ENCODE measurements at regions not wholly inside any gene's neighbourhood (a gene's known extent, or its start where the extent isn't known, plus 50 kb on each side); places are given as distances from the start of the nearest gene placed in this dataset.
"Not testable (repeated sequence)": the region's sequence is repeated elsewhere in the genome, so short reads cannot be mapped to it uniquely, and the experiment has no call there.

DNA sequence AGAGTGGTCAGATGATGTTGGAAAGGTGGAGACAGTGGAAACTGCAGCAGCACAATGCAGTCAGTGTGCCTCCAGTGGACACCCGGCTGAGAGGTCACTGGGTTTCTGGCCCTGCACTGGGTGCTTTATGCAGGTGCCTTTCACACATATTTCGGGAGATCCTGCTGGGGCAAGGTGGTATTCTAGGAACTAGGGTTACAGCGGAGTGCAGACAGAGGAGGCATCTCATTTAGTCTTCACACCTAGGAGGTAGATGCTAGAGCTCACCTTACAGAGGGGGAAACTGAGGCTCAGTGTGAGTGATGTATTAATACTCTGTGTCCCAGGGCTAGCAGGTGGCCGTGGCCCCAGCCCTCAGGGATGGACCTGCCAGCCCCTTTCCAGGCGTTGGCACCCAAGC lies 103.9 kb upstream of the KCTD7 start:
- Histone ChIP-seq H3K4me1 (ENCODE audit: control insufficient read depth in 1 of 2, insufficient read depth in 2 of 2, low read length in 2 of 2) (no peaks in the 10 kb centered on the region), H3K27ac (ENCODE audit: low read length) (no peak overlapping the region), H3K9me3 (ENCODE audit: control insufficient read depth in 1 of 2, low read length in 2 of 2) (no peaks in the 10 kb centered on the region), H3K4me3 (ENCODE audit: low read depth in 1 of 2, low read length in 2 of 2) (no peak overlapping the region), H3K36me3 (ENCODE audit: control insufficient read depth in 1 of 2, insufficient read depth in 2 of 2, low read length in 2 of 2) (peaks cover 0 to 2% of the 10 kb centered on the region in 2 donors), H3K27me3 (ENCODE audit: low read depth, low read length) (no peaks in the 10 kb centered on the region)

DNA sequence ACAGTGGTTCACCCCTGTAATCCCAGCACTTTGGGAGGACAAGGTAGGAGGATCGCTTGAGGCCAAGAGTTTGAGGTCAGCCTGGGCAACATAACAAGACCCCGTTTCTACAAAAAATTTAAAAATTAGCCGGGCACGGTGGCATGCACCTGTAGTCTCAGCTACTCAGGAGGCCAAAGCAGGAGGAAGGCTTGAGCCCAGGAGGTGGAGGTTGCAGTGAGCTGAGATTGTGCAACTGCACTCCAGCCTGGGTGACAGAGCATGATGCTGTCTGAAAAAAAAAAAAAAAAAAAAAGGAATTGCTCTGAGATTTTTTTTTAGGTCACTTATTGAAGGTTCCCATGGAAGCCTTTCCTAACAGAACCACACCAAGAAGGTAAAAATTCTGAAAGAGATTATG lies 101.9 kb upstream of the KCTD7 start:
- H3K36me3 ChIP-seq (ENCODE audit: control insufficient read depth in 1 of 2, insufficient read depth in 2 of 2, low read length in 2 of 2); H3K27me3 ChIP-seq (ENCODE audit: low read depth, low read length); H3K27ac ChIP-seq (ENCODE audit: low read length); H3K9me3 ChIP-seq (ENCODE audit: control insufficient read depth in 1 of 2, low read length in 2 of 2); H3K4me3 ChIP-seq (ENCODE audit: low read depth in 1 of 2, low read length in 2 of 2); H3K4me1 ChIP-seq (ENCODE audit: control insufficient read depth in 1 of 2, insufficient read depth in 2 of 2, low read length in 2 of 2): not testable (repeated sequence)

DNA sequence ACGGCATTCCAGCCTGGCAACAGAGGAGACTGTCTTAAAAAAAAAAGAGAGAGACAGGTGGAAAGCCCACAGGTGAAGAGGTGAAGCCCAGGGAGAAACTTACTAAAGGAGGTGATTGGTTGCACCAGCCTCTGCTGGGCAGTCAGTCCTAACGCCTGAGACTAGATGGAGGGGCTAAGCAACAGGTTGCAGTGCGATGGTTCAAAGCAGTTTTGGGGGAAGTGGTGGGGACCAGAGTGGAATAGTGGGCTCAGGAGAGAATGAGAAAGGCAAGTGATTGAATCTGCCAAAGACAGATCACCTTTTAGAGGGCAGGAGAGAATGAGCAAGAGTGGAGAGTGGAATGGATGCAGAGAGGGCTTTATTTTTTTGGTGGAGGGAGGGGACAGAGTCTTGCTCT lies 100.0 kb upstream of the KCTD7 start:
- H3K36me3 ChIP-seq (ENCODE audit: control insufficient read depth in 1 of 2, insufficient read depth in 2 of 2, low read length in 2 of 2), result peaks cover 0 to 8% of the 10 kb centered on the region in 2 donors
- no peaks in the 10 kb centered on the region for H3K27me3 ChIP-seq (ENCODE audit: low read depth, low read length)
- H3K9me3 ChIP-seq (ENCODE audit: control insufficient read depth in 1 of 2, low read length in 2 of 2), result no peaks in the 10 kb centered on the region
- no peak overlapping the region for H3K27ac ChIP-seq (ENCODE audit: low read length)
- H3K4me3 ChIP-seq (ENCODE audit: low read depth in 1 of 2, low read length in 2 of 2), result no peak overlapping the region
- H3K4me1 ChIP-seq (ENCODE audit: control insufficient read depth in 1 of 2, insufficient read depth in 2 of 2, low read length in 2 of 2), result no peaks in the 10 kb centered on the region

DNA sequence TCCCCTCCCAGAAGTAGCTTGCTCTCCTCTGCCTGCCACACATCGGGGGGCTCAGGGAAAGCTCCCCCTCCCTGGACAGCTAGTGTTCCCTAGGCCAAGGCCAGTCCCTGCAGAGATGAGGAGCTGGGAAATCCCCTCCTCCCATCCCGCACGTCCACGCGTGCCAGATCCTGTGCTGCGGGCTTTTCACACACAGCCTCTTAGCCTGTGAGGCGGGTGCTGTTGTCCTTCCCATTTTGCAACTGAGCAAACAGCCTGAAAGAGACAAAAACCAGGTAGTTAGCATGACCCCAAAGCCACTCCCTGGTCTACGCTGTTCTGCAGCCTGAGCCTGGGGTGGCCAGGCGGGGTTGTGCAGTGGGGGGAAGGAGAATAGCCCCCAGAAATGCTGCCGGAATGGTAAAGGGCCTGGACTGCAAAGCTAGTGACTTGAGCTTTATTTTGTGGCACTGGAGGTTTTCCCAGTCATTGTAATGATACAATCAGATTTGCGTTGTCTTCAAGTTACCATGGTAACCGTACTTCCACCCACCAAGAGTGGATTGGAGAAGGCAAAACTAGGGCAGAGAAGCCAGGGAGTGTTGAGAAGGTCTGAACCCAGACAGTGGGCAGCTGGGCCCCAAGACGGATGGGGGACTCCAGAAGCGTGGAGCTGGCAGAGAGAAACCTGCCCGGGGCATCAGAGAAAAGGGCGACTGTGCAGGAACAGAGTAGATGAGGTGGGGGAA lies 98.6 kb upstream of the KCTD7 start:
- Histone ChIP-seq H3K4me1 (ENCODE audit: control insufficient read depth in 1 of 2, insufficient read depth in 2 of 2, low read length in 2 of 2) (no peaks in the 10 kb centered on the region), H3K36me3 (ENCODE audit: control insufficient read depth in 1 of 2, insufficient read depth in 2 of 2, low read length in 2 of 2) (peaks cover 0 to 8% of the 10 kb centered on the region in 2 donors), H3K27ac (ENCODE audit: low read length) (no peak overlapping the region), H3K4me3 (ENCODE audit: low read depth in 1 of 2, low read length in 2 of 2) (no peak overlapping the region), H3K27me3 (ENCODE audit: low read depth, low read length) (no peaks in the 10 kb centered on the region), H3K9me3 (ENCODE audit: control insufficient read depth in 1 of 2, low read length in 2 of 2) (no peaks in the 10 kb centered on the region)

DNA sequence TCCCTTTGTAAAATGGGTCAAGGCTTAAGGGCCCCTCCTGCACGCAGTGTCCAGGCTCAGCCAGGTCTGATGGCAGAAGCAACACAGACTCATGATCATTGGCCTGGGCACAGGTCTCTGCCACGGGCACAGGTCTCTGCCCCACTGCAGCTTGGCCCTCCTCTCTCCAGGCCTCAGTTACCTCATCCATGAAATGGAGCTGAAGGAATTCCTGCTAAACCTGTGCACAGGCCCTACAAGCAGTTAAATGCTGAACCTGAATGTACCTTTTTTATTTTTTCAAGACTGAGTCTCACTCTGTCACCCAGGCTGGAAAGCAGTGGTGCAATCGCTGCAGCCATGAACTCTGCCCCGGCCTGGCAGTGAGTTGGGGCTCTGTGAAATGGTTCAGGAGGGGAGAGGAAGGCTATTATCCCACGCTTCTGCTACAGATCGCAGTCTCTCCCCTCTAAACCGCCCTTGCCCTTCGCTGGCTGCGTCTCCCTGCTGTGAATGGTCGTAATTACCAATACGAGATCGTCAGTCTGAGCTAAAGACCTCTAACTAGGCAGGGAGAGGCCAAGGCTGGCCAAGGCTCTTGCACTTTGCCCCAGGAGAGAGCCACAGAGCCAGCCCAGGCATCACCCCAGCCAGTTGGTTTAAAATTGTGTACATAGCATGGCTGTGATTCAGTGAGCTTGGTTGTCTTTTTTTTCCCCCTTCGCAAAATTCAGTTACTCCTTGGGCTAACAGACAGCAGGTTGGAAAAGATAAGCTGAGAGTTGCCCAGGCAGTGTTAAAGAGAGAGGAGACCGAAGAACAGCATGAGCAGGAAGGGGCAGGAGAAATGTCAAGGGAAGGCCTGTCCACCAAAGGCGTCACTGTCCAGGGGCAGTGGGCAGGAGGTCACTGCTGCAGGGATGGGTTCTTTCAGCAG lies 93.0 kb upstream of the KCTD7 start:
- H3K4me3 ChIP-seq (ENCODE audit: low read depth in 1 of 2, low read length in 2 of 2), result no peak overlapping the region
- H3K27ac ChIP-seq (ENCODE audit: low read length), result no peak overlapping the region
- no peaks in the 10 kb centered on the region for H3K4me1 ChIP-seq (ENCODE audit: control insufficient read depth in 1 of 2, insufficient read depth in 2 of 2, low read length in 2 of 2)
- no peaks in the 10 kb centered on the region for H3K9me3 ChIP-seq (ENCODE audit: control insufficient read depth in 1 of 2, low read length in 2 of 2)
- H3K27me3 ChIP-seq (ENCODE audit: low read depth, low read length), result no peaks in the 10 kb centered on the region
- no peaks in the 10 kb centered on the region for H3K36me3 ChIP-seq (ENCODE audit: control insufficient read depth in 1 of 2, insufficient read depth in 2 of 2, low read length in 2 of 2)

DNA sequence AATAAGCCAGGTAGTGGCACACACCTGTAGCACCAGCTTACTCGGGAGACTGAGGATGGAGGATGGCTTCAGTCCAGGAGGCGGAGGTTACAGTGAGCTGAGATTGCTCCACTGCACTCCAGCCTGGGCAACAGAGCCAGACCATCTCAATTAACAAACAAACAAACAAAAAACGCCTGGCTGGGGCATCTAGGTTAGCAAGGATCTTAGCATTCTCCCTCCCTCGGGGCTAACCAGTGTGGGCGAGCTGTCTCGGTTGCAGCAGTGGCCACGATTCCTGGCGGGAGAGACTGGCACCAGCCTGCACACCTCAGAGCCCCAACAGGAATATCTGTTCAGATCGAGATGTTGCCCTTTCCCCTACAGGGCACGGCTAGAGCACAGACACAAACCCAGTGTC lies 91.3 kb upstream of the KCTD7 start:
- peaks cover 0 to 9% of the 10 kb centered on the region in 2 donors for H3K36me3 ChIP-seq (ENCODE audit: control insufficient read depth in 1 of 2, insufficient read depth in 2 of 2, low read length in 2 of 2)
- no peak overlapping the region for H3K4me3 ChIP-seq (ENCODE audit: low read depth in 1 of 2, low read length in 2 of 2)
- H3K27ac ChIP-seq (ENCODE audit: low read length), result no peak overlapping the region
- H3K9me3 ChIP-seq (ENCODE audit: control insufficient read depth in 1 of 2, low read length in 2 of 2), result no peaks in the 10 kb centered on the region
- no peaks in the 10 kb centered on the region for H3K4me1 ChIP-seq (ENCODE audit: control insufficient read depth in 1 of 2, insufficient read depth in 2 of 2, low read length in 2 of 2)
- H3K27me3 ChIP-seq (ENCODE audit: low read depth, low read length), result no peaks in the 10 kb centered on the region

DNA sequence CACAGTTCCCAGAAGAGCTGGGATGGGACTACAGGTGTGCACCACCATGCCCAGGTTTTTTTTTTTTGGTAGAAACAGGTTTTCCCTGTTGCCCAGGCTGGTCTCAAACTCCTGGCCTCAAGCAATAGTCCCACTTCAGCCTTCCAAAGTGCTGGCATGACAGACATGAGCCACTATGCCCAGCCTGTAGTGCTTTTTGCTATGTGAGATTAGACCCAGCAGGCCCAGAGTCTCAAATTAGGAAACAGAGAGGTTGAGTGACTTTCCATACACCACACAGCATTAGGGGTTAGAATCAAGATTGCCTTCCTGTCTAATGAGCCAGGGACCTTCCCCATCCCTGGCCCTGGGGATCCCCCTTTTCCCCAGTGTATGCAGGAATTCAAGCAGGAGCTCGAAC lies 90.8 kb upstream of the KCTD7 start:
- H3K36me3 ChIP-seq (ENCODE audit: control insufficient read depth in 1 of 2, insufficient read depth in 2 of 2, low read length in 2 of 2), result peaks cover 0 to 11% of the 10 kb centered on the region in 2 donors
- H3K9me3 ChIP-seq (ENCODE audit: control insufficient read depth in 1 of 2, low read length in 2 of 2), result no peaks in the 10 kb centered on the region
- no peak overlapping the region for H3K27ac ChIP-seq (ENCODE audit: low read length)
- no peak overlapping the region for H3K4me3 ChIP-seq (ENCODE audit: low read depth in 1 of 2, low read length in 2 of 2)
- H3K4me1 ChIP-seq (ENCODE audit: control insufficient read depth in 1 of 2, insufficient read depth in 2 of 2, low read length in 2 of 2), result no peaks in the 10 kb centered on the region
- no peaks in the 10 kb centered on the region for H3K27me3 ChIP-seq (ENCODE audit: low read depth, low read length)

DNA sequence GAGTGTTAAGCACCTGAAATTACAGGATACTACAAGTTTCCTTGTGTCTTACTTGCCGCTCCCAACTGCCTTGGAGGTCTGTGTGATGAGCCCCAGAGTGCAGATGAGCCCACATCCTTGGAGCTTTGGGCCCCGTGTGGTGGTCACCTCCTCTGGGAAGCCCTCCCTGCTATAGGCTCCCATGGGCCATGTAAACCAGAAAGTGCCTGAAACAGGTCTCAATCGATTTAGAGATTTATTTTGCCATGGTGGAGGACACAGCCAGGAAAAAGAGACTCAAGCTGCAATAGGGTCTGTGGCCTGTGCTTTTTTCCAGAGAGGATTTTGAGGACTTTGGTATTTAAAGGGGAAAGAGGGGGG lies 89.4 kb upstream of the KCTD7 start:
- H3K9me3 ChIP-seq (ENCODE audit: control insufficient read depth in 1 of 2, low read length in 2 of 2), result no peaks in the 10 kb centered on the region

DNA sequence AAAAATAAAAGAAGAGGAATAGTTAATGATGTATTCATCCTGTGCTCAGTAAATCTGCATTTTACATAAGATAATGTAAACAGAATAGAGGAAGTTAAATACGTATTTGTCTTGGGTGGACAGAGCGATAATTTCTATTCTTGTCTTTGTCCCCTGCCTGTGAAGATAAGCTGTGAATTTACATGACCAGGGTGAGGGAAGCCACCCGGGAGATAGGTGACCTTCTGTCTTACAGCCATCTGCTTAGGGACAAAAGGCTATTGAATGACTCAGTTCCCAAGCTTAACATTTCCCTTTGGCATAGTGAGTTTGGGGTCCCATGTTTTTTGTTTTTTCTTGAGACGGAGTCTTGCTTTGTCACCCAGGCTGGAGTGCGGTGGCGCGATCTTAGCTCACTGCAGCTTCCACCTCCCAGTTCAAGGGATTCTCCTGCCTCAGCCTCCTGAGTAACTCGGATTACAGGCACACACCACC lies 88.7 kb upstream of the KCTD7 start:
- H3K4me3 ChIP-seq (ENCODE audit: low read depth in 1 of 2, low read length in 2 of 2), result no peak overlapping the region
- no peaks in the 10 kb centered on the region for H3K4me1 ChIP-seq (ENCODE audit: control insufficient read depth in 1 of 2, insufficient read depth in 2 of 2, low read length in 2 of 2)
- no peak overlapping the region for H3K27ac ChIP-seq (ENCODE audit: low read length)
- H3K36me3 ChIP-seq (ENCODE audit: control insufficient read depth in 1 of 2, insufficient read depth in 2 of 2, low read length in 2 of 2), result peaks cover 0 to 28% of the 10 kb centered on the region in 2 donors
- no peaks in the 10 kb centered on the region for H3K27me3 ChIP-seq (ENCODE audit: low read depth, low read length)
- H3K9me3 ChIP-seq (ENCODE audit: control insufficient read depth in 1 of 2, low read length in 2 of 2), result no peaks in the 10 kb centered on the region

More for the DNA sequence above, 89.4 kb upstream of the KCTD7 start:
- no peaks in the 10 kb centered on the region for H3K4me1 ChIP-seq (ENCODE audit: control insufficient read depth in 1 of 2, insufficient read depth in 2 of 2, low read length in 2 of 2)
- no peak overlapping the region for H3K27ac ChIP-seq (ENCODE audit: low read length)
- H3K27me3 ChIP-seq (ENCODE audit: low read depth, low read length), result no peaks in the 10 kb centered on the region
- H3K4me3 ChIP-seq (ENCODE audit: low read depth in 1 of 2, low read length in 2 of 2), result no peak overlapping the region
- H3K36me3 ChIP-seq (ENCODE audit: control insufficient read depth in 1 of 2, insufficient read depth in 2 of 2, low read length in 2 of 2), result peaks cover 0 to 23% of the 10 kb centered on the region in 2 donors

DNA sequence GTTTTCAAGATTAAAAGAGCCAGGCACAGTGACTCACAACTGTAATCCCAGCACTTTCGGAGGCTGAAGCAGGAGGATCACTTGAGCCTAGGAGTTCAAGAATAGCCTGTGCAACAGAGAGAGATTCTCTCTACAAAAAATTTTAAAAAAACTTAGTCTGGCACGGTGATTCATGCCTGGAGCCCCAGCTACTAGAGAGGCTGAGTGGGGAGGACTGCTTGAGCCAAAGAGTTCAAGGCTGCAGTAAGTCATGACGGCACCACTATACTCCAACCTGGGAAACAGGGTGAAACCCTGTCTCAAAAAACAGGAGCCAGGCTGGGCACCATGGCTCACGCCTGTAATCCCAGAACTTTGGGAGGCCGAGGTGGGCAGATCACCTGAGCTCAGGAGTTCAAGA lies 86.6 kb upstream of the KCTD7 start:
- Histone ChIP-seq H3K9me3 (ENCODE audit: control insufficient read depth in 1 of 2, low read length in 2 of 2) (no peaks in the 10 kb centered on the region), H3K4me3 (ENCODE audit: low read depth in 1 of 2, low read length in 2 of 2) (no peak overlapping the region), H3K4me1 (ENCODE audit: control insufficient read depth in 1 of 2, insufficient read depth in 2 of 2, low read length in 2 of 2) (no peaks in the 10 kb centered on the region), H3K27me3 (ENCODE audit: low read depth, low read length) (no peaks in the 10 kb centered on the region), H3K36me3 (ENCODE audit: control insufficient read depth in 1 of 2, insufficient read depth in 2 of 2, low read length in 2 of 2) (peaks cover 0 to 39% of the 10 kb centered on the region in 2 donors), H3K27ac (ENCODE audit: low read length) (no peak overlapping the region)

DNA sequence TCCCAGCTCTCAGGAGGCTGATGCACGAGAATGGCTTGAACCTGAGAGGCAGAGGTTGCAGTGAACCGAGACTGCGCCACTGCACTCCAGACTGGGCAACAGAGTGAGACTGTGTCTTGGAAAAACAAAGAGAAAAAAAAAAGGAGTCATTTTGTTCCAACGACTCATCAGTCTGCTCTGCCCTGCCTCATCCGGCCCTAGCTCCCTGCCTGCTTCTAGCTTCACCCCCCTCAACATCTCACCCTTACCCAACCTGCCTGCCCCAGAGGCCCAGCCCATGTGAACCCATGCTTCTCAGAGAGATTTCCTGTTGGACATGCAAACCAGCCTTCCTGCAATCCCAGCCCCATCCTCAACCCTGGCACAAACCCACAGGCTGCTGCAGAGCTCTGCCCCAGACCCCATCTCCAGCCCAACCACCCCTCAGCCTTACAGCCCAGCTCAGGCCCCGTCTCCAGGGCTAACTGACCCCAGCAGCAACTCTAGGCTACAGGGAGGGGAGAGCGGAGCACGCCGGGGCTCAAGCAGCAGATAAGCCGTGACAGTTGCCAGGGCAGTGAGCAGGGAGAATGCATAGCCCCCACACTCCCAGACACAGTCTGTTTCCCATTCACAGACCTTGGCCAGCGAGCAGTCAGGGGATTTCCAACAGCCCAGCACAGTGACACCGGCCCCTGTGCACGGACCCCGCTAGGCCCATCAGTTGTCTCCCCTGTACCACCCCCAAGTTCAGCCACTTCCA lies 86.0 kb upstream of the KCTD7 start:
- Histone ChIP-seq H3K9me3 (ENCODE audit: control insufficient read depth in 1 of 2, low read length in 2 of 2) (no peaks in the 10 kb centered on the region), H3K36me3 (ENCODE audit: control insufficient read depth in 1 of 2, insufficient read depth in 2 of 2, low read length in 2 of 2) (peaks cover 0 to 44% of the 10 kb centered on the region in 2 donors), H3K27me3 (ENCODE audit: low read depth, low read length) (no peaks in the 10 kb centered on the region), H3K4me1 (ENCODE audit: control insufficient read depth in 1 of 2, insufficient read depth in 2 of 2, low read length in 2 of 2) (no peaks in the 10 kb centered on the region), H3K27ac (ENCODE audit: low read length) (no peak overlapping the region), H3K4me3 (ENCODE audit: low read depth in 1 of 2, low read length in 2 of 2) (no peak overlapping the region)

Data from muscle layer of duodenum (tissue), 2 donors.